GM23338 (cell line): ENCODE measurements at regions not wholly inside any gene's neighbourhood (a gene's known extent, or its start where the extent isn't known, plus 50 kb on each side); places are given as distances from the start of the nearest gene placed in this dataset.

Experiments
- CREB1 ChIP-seq: fragments of 250-450 bp; sonication (Bioruptor Pico); IDR thresholded peaks from 2 replicates; pipeline ENCODE4 v1.5.0; 2020; ENCODE audit warnings: low read depth, mild to moderate bottlenecking, moderate library complexity
- EZH2 ChIP-seq: fragments of 200-600 bp; sonication (generic); IDR thresholded peaks from one replicate; pipeline ENCODE4 v1.8.0; 2017; ENCODE audit warnings: antibody characterized with exemption, mild to moderate bottlenecking, low read depth; ENCODE audit not compliant: unreplicated experiment
- ZNF331 ChIP-seq: fragments of 250-450 bp; sonication (Bioruptor Pico); IDR thresholded peaks from 2 replicates; pipeline ENCODE4 v1.5.0; 2020; ENCODE audit warnings: low read depth, mild to moderate bottlenecking, moderate library complexity
- TF ChIP-seq, protein P1 (sequence below): fragments of 250-450 bp; sonication (Bioruptor Pico); IDR thresholded peaks from 2 replicates; pipeline ENCODE4 v1.5.0; 2020; ENCODE audit warnings: mild to moderate bottlenecking, moderate library complexity
- TF ChIP-seq, protein P2 (sequence below): IDR thresholded peaks from one replicate; pipeline ENCODE4 v1.6.1; 2018; ENCODE audit warnings: antibody characterized with exemption; ENCODE audit not compliant: unreplicated experiment
- TF ChIP-seq, protein P3 (sequence below): IDR thresholded peaks from 2 replicates; pipeline ENCODE4 v1.6.1; 2016; ENCODE audit warnings: antibody characterized with exemption

DNA sequence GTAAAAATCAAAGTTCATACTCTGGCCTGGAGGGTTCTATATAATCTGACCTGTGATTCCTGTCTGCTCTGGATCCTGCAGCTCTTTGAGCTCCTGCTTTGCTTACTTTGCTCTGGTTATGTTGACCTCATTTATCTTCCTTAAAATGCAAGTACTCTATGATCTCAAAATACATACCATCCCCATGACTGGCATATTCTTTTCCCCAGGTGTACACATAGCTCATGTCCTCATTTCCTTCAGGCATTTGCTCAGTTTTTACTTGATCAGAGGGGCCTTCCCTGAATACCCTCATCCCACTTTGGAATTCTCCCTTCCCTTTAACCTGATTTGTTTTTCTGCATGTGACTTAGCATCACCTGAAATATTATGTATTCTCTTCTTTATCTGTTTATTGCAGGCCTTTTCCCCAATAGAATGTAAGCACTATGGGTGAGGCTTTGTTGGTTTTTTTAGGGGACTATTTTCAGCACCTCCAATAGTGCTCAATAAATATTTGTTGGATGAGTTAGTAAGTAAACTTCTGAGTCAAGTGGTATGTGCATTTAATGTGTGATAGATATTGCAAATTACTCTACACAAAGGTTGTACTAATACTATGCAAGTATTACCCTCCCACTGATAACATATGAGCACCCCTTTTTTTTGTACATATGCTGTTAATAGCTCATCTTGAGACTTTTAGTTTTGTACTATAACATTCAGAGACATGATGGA is 211.5 kb downstream of the NMUR2 start (continued):
- TF ChIP-seq, protein P1, sequence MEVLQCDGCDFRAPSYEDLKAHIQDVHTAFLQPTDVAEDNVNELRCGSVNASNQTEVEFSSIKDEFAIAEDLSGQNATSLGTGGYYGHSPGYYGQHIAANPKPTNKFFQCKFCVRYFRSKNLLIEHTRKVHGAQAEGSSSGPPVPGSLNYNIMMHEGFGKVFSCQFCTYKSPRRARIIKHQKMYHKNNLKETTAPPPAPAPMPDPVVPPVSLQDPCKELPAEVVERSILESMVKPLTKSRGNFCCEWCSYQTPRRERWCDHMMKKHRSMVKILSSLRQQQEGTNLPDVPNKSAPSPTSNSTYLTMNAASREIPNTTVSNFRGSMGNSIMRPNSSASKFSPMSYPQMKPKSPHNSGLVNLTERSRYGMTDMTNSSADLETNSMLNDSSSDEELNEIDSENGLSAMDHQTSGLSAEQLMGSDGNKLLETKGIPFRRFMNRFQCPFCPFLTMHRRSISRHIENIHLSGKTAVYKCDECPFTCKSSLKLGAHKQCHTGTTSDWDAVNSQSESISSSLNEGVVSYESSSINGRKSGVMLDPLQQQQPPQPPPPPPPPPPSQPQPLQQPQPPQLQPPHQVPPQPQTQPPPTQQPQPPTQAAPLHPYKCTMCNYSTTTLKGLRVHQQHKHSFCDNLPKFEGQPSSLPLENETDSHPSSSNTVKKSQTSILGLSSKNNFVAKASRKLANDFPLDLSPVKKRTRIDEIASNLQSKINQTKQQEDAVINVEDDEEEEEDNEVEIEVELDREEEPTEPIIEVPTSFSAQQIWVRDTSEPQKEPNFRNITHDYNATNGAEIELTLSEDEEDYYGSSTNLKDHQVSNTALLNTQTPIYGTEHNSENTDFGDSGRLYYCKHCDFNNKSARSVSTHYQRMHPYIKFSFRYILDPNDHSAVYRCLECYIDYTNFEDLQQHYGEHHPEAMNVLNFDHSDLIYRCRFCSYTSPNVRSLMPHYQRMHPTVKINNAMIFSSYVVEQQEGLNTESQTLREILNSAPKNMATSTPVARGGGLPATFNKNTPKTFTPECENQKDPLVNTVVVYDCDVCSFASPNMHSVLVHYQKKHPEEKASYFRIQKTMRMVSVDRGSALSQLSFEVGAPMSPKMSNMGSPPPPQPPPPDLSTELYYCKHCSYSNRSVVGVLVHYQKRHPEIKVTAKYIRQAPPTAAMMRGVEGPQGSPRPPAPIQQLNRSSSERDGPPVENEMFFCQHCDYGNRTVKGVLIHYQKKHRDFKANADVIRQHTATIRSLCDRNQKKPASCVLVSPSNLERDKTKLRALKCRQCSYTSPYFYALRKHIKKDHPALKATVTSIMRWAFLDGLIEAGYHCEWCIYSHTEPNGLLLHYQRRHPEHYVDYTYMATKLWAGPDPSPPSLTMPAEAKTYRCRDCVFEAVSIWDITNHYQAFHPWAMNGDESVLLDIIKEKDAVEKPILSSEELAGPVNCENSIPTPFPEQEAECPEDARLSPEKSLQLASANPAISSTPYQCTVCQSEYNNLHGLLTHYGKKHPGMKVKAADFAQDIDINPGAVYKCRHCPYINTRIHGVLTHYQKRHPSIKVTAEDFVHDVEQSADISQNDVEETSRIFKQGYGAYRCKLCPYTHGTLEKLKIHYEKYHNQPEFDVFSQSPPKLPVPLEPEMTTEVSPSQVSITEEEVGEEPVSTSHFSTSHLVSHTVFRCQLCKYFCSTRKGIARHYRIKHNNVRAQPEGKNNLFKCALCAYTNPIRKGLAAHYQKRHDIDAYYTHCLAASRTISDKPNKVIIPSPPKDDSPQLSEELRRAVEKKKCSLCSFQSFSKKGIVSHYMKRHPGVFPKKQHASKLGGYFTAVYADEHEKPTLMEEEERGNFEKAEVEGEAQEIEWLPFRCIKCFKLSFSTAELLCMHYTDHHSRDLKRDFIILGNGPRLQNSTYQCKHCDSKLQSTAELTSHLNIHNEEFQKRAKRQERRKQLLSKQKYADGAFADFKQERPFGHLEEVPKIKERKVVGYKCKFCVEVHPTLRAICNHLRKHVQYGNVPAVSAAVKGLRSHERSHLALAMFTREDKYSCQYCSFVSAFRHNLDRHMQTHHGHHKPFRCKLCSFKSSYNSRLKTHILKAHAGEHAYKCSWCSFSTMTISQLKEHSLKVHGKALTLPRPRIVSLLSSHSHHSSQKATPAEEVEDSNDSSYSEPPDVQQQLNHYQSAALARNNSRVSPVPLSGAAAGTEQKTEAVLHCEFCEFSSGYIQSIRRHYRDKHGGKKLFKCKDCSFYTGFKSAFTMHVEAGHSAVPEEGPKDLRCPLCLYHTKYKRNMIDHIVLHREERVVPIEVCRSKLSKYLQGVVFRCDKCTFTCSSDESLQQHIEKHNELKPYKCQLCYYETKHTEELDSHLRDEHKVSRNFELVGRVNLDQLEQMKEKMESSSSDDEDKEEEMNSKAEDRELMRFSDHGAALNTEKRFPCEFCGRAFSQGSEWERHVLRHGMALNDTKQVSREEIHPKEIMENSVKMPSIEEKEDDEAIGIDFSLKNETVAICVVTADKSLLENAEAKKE = no peak
- TF ChIP-seq EZH2 = no peak
- TF ChIP-seq, protein P2, sequence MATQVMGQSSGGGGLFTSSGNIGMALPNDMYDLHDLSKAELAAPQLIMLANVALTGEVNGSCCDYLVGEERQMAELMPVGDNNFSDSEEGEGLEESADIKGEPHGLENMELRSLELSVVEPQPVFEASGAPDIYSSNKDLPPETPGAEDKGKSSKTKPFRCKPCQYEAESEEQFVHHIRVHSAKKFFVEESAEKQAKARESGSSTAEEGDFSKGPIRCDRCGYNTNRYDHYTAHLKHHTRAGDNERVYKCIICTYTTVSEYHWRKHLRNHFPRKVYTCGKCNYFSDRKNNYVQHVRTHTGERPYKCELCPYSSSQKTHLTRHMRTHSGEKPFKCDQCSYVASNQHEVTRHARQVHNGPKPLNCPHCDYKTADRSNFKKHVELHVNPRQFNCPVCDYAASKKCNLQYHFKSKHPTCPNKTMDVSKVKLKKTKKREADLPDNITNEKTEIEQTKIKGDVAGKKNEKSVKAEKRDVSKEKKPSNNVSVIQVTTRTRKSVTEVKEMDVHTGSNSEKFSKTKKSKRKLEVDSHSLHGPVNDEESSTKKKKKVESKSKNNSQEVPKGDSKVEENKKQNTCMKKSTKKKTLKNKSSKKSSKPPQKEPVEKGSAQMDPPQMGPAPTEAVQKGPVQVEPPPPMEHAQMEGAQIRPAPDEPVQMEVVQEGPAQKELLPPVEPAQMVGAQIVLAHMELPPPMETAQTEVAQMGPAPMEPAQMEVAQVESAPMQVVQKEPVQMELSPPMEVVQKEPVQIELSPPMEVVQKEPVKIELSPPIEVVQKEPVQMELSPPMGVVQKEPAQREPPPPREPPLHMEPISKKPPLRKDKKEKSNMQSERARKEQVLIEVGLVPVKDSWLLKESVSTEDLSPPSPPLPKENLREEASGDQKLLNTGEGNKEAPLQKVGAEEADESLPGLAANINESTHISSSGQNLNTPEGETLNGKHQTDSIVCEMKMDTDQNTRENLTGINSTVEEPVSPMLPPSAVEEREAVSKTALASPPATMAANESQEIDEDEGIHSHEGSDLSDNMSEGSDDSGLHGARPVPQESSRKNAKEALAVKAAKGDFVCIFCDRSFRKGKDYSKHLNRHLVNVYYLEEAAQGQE = no peak
- no peak for TF ChIP-seq ZNF331
- TF ChIP-seq CREB1 (CRISPR knock-in tag) = no peak
- TF ChIP-seq, protein P3, sequence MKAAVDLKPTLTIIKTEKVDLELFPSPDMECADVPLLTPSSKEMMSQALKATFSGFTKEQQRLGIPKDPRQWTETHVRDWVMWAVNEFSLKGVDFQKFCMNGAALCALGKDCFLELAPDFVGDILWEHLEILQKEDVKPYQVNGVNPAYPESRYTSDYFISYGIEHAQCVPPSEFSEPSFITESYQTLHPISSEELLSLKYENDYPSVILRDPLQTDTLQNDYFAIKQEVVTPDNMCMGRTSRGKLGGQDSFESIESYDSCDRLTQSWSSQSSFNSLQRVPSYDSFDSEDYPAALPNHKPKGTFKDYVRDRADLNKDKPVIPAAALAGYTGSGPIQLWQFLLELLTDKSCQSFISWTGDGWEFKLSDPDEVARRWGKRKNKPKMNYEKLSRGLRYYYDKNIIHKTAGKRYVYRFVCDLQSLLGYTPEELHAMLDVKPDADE = no peak
